Chondrocyte (in vitro differentiated cells): ENCODE measurements at regions not wholly inside any gene's neighbourhood (a gene's known extent, or its start where the extent isn't known, plus 50 kb on each side); places are given as distances from the start of the nearest gene placed in this dataset.
"Not testable (repeated sequence)": the region's sequence is repeated elsewhere in the genome, so short reads cannot be mapped to it uniquely, and the experiment has no call there.

Source experiments
- DNase-seq: peaks from one replicate; pipeline ENCODE4 v3.0.0; 2021; ENCODE audit warnings: mixed read lengths, low spot score
- H3K27ac Mint-ChIP-seq: one replicate; pipeline ENCODE4 v1.8.0; 2021; ENCODE audit warnings: mild to moderate bottlenecking, moderate library complexity, mixed read lengths; ENCODE audit not compliant: unreplicated experiment
- H3K27me3 Mint-ChIP-seq: 2 replicates; pipeline ENCODE4 v1.8.0; 2021; ENCODE audit warnings: low read depth, mixed read lengths
- H3K36me3 Mint-ChIP-seq: 2 replicates; pipeline ENCODE4 v1.8.0; 2021; ENCODE audit warnings: low read depth, mixed read lengths
- H3K4me1 Mint-ChIP-seq: 2 replicates; pipeline ENCODE4 v1.8.0; 2021; ENCODE audit warnings: low read depth, mild to moderate bottlenecking, mixed read lengths
- H3K4me3 Mint-ChIP-seq: one replicate; pipeline ENCODE4 v1.8.0; 2021; ENCODE audit warnings: mild to moderate bottlenecking, moderate library complexity, mixed read lengths; ENCODE audit not compliant: unreplicated experiment
- H3K9me3 Mint-ChIP-seq: 2 replicates; pipeline ENCODE4 v1.8.0; 2021; ENCODE audit warnings: low read depth, mixed read lengths
- CTCF ChIP-seq: fragments of 200-600 bp; sonication (generic); IDR thresholded peaks from 2 replicates; pipeline ENCODE4 v1.5.0; 2021; ENCODE audit warnings: antibody characterized with exemption, mild to moderate bottlenecking, moderate library complexity

GRCh38 chr10:55989188-55989587 lies 371.9 kb downstream of the ZWINT start:
- Mint-ChIP-seq H3K4me1 (no peaks in the 10 kb centered on the region), H3K27ac (no peak overlapping the region), H3K27me3 (peaks cover 6% of the 10 kb centered on the region), H3K36me3 (no peaks in the 10 kb centered on the region), H3K4me3 (no peak overlapping the region), H3K9me3 (no peaks in the 10 kb centered on the region)
- no peak for TF ChIP-seq CTCF
- DNase-seq = no peak

- TF ChIP-seq CTCF = no peak
- no peaks in the 10 kb centered on the region for H3K36me3 Mint-ChIP-seq
- no peaks in the 10 kb centered on the region for H3K4me1 Mint-ChIP-seq
- no peak for DNase-seq
- H3K4me3 Mint-ChIP-seq = no peak overlapping the region
- H3K27me3 Mint-ChIP-seq = no peaks in the 10 kb centered on the region
- no peaks in the 10 kb centered on the region for H3K9me3 Mint-ChIP-seq
- H3K27ac Mint-ChIP-seq = no peak overlapping the region
Measured at GRCh38 chr10:55979203-55979602, 381.9 kb downstream of the ZWINT start.

DNA sequence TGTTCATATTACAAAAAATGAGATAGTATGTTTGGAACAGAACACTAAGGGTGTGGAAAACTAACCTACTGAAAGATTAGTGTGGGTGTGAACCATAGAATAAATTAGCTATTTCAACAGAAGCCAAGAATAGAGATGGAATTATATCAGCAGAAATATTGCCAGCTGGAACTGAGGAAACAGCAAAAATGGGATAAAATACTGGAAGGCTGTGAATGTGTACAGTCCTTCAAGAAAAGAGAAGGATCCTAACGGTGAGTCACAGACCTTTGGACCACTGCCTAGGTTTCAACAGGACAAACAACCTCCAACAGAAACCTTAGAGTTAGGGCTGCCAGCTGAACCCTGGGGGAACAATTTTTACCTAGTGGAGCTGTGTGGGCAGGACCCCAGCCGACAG lies 395.0 kb downstream of the ZWINT start:
- no peak for DNase-seq
- Mint-ChIP-seq H3K4me3 (no peak overlapping the region), H3K27me3 (no peaks in the 10 kb centered on the region), H3K36me3 (no peaks in the 10 kb centered on the region), H3K4me1 (no peaks in the 10 kb centered on the region), H3K9me3 (no peaks in the 10 kb centered on the region), H3K27ac (no peak overlapping the region)
- no peak for TF ChIP-seq CTCF

GRCh38 chr10:55943403-55943802 lies 417.7 kb downstream of the ZWINT start:
- Mint-ChIP-seq H3K27ac (no peak overlapping the region), H3K9me3 (peaks cover 6% of the 10 kb centered on the region), H3K4me3 (no peak overlapping the region), H3K4me1 (no peaks in the 10 kb centered on the region), H3K36me3 (no peaks in the 10 kb centered on the region), H3K27me3 (peaks cover under 1% of the 10 kb centered on the region)
- TF ChIP-seq CTCF = no peak
- DNase-seq = no peak

DNA sequence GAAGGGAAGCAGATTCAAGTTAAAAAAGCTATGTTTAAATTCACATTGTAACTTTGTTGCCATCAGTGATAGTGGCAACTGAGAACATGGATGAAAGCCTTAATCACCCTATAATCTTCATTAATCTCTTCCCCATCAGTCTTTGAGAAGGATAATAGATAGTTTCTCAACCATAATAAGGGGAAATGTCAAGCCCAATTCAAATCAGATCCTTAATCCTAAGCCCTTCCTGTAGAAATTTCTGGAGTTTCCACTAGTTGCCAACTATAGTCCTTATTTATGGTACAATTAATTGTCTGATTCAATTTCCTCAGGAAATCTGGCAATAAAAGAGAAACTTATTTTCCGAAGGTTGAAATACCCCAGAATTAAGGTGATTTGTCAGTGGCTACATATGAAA lies 431.8 kb downstream of the ZWINT start:
- H3K27me3 Mint-ChIP-seq = peaks cover 8% of the 10 kb centered on the region
- H3K27ac Mint-ChIP-seq = no peak overlapping the region
- H3K4me3 Mint-ChIP-seq = no peak overlapping the region
- DNase-seq = no peak
- H3K36me3 Mint-ChIP-seq = no peaks in the 10 kb centered on the region
- no peaks in the 10 kb centered on the region for H3K4me1 Mint-ChIP-seq
- no peak for TF ChIP-seq CTCF
- no peaks in the 10 kb centered on the region for H3K9me3 Mint-ChIP-seq

DNA sequence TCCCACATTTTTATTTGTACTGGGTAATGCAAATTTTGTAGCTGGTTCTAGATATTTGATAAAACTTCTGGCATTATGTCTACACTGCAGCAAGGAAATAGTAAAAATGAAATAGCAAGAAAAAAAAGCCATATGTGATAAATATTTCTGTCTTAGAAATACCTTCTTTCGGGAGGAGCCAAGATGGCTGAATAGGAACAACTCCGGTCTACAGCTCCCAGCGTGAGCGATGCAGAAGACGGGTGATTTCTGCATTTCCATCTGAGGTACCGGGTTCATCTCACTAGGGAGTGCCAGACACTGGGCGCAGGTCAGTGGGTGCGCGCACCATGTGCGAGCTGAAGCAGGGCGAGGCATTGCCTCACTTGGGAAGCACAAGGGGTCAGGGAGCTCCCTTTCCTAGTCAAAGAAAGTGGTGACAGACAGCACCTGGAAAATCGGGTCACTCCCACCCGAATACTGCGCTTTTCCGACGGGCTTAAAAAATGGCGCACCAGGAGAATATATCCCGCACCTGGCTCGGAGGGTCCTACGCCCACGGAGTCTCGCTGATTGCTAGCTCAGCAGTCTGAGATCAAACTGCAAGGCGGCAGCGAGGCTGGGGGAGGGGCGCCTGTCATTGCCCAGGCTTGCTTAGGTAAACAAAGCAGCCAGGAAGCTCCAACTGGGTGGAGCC lies 461.4 kb downstream of the ZWINT start:
- H3K4me1 Mint-ChIP-seq, H3K27ac Mint-ChIP-seq, H3K27me3 Mint-ChIP-seq, H3K36me3 Mint-ChIP-seq, DNase-seq: not testable (repeated sequence)
- Mint-ChIP-seq H3K4me3 (peak overlapping the region; percentile 60), H3K9me3 (peaks cover 11% of the 10 kb centered on the region)
